CD4-positive, alpha-beta T cell (primary cell): ENCODE measurements at regions not wholly inside any gene's neighbourhood (a gene's known extent, or its start where the extent isn't known, plus 50 kb on each side); places are given as distances from the start of the nearest gene placed in this dataset.

Experiments
- ATAC-seq: fragments of 200-7000 bp; cut with Tn5 transposase; one replicate; pipeline ENCODE4 v1.10.0; 2022; ENCODE audit warnings: mild to moderate bottlenecking; ENCODE audit not compliant: poor library complexity
- CTCF ChIA-PET: fragments of 350-600 bp; sonication (Branson Sonifier 250); formaldehyde crosslinking; loops from one replicate; lab custom pipeline; 2021; ENCODE audit warnings: antibody characterized with exemption, inconsistent platforms; lab: Charles Lee
- POLR2A ChIA-PET: fragments of 350-600 bp; sonication (Branson Sonifier 250); formaldehyde crosslinking; loops from one replicate; lab custom pipeline; 2021; ENCODE audit warnings: antibody characterized with exemption, inconsistent platforms; lab: Charles Lee
- DNase-seq, 14 experiments: peaks; one replicate each; pipeline ENCODE4 v3.0.0-alpha.2; 2013 to 2020; ENCODE audit warnings: mixed read lengths in 2 of 14
- H3K27ac ChIP-seq, 2 donors: one replicate each; pipeline versions ENCODE4 v1.5.1 to v1.7.0; 2013; ENCODE audit warnings: low read length in 2 of 2, low read depth in 1 of 2, mild to moderate bottlenecking in 1 of 2
- H3K27me3 ChIP-seq, 2 experiments: 1 replicate in 1 of 2; 2 replicates in 1 of 2; pipeline versions ENCODE4 v1.6.1 to v1.7.0; 2013; ENCODE audit warnings: low read length in 2 of 2, control low read depth in 1 of 2, mild to moderate bottlenecking in 1 of 2, moderate library complexity in 1 of 2; ENCODE audit not compliant: insufficient read depth in 2 of 2, control insufficient read depth in 1 of 2
- H3K36me3 ChIP-seq: one replicate; pipeline ENCODE4 v1.6.1; 2013; ENCODE audit warnings: low read length, control low read depth; ENCODE audit not compliant: insufficient read depth
- H3K4me1 ChIP-seq: one replicate; pipeline ENCODE4 v1.6.1; 2013; ENCODE audit warnings: low read length, control low read depth; ENCODE audit not compliant: insufficient read depth
- H3K4me3 ChIP-seq: one replicate; pipeline ENCODE4 v1.5.1; 2013; ENCODE audit warnings: mild to moderate bottlenecking, low read length, moderate library complexity
- H3K9me3 ChIP-seq, 2 experiments: 1 replicate in 1 of 2; 2 replicates in 1 of 2; pipeline versions ENCODE4 v1.6.1 to v1.7.0; 2013; ENCODE audit warnings: low read length in 2 of 2, mild to moderate bottlenecking in 2 of 2, control low read depth in 1 of 2, moderate library complexity in 1 of 2; ENCODE audit not compliant: control insufficient read depth in 1 of 2, insufficient read depth in 1 of 2
- H3K27ac Mint-ChIP-seq: one replicate; pipeline ENCODE4 v1.8.0; 2020; ENCODE audit warnings: mixed read lengths
- H3K27me3 Mint-ChIP-seq: one replicate; pipeline ENCODE4 v1.8.0; 2021; ENCODE audit warnings: mixed read lengths
- H3K36me3 Mint-ChIP-seq: one replicate; pipeline ENCODE4 v1.8.0; 2021; ENCODE audit warnings: low read depth, mixed read lengths
- H3K4me1 Mint-ChIP-seq: one replicate; pipeline ENCODE4 v1.8.0; 2021; ENCODE audit warnings: low read depth, mixed read lengths
- H3K4me3 Mint-ChIP-seq: one replicate; pipeline ENCODE4 v1.8.0; 2020; ENCODE audit warnings: mild to moderate bottlenecking, mixed read lengths
- H3K9me3 Mint-ChIP-seq: one replicate; pipeline ENCODE4 v1.8.0; 2020; ENCODE audit warnings: mixed read lengths
- intact Hi-C, 2 experiments: fragments of 100-400 bp; cut with DNase I in 1 of 2; cut with micrococcal nuclease in 1 of 2; formaldehyde crosslinking; loops; one replicate each; pipeline versions ENCODE4 v1.15.1 to v1.9.0; 2023 to 2025; cut with DNase I, micrococcal nuclease
- TF ChIP-seq, protein P1 (sequence below): fragments of 200-600 bp; IDR thresholded peaks from one replicate; pipeline ENCODE4 v1.8.0; 2022; ENCODE audit warnings: antibody characterized with exemption, mild to moderate bottlenecking

DNA sequence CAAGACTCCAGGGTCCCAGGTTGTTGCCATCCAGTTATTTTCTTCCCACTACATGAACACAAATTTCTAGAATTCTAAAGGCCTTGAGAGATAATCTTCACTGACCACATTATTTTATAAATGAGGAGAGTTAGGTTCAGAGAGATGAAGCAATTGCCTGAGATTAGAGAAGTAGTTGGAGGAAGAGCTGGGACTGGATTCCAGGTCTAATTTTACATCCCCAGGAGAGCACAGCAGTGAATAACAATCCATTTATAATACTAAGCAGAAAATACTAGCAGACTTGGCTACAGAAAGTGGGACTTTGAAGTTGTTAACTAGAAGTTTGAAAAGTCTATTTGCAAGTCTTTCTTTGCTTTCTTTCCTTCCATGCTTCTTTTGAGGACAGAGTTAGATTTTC, 231.3 kb upstream of the S100G start:
- TF ChIP-seq, protein P1, sequence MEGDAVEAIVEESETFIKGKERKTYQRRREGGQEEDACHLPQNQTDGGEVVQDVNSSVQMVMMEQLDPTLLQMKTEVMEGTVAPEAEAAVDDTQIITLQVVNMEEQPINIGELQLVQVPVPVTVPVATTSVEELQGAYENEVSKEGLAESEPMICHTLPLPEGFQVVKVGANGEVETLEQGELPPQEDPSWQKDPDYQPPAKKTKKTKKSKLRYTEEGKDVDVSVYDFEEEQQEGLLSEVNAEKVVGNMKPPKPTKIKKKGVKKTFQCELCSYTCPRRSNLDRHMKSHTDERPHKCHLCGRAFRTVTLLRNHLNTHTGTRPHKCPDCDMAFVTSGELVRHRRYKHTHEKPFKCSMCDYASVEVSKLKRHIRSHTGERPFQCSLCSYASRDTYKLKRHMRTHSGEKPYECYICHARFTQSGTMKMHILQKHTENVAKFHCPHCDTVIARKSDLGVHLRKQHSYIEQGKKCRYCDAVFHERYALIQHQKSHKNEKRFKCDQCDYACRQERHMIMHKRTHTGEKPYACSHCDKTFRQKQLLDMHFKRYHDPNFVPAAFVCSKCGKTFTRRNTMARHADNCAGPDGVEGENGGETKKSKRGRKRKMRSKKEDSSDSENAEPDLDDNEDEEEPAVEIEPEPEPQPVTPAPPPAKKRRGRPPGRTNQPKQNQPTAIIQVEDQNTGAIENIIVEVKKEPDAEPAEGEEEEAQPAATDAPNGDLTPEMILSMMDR, result no peak
- intact Hi-C loops, result no loop called here
- Mint-ChIP-seq H3K9me3 (no peaks in the 10 kb centered on the region), H3K4me3 (no peak overlapping the region), H3K27me3 (peaks cover 6% of the 10 kb centered on the region), H3K27ac (no peak overlapping the region), H3K36me3 (no peaks in the 10 kb centered on the region), H3K4me1 (no peaks in the 10 kb centered on the region)
- DNase-seq, result no peak
- H3K36me3 ChIP-seq, result no peaks in the 10 kb centered on the region
- no peak for ATAC-seq
- no peaks in the 10 kb centered on the region for H3K9me3 ChIP-seq
- ChIA-PET CTCF (no interaction called here), POLR2A (no interaction called here)
- no peak overlapping the region for H3K4me3 ChIP-seq
- H3K4me1 ChIP-seq, result no peaks in the 10 kb centered on the region
- H3K27me3 ChIP-seq, result no peaks in the 10 kb centered on the region
- no peak overlapping the region for H3K27ac ChIP-seq

DNA sequence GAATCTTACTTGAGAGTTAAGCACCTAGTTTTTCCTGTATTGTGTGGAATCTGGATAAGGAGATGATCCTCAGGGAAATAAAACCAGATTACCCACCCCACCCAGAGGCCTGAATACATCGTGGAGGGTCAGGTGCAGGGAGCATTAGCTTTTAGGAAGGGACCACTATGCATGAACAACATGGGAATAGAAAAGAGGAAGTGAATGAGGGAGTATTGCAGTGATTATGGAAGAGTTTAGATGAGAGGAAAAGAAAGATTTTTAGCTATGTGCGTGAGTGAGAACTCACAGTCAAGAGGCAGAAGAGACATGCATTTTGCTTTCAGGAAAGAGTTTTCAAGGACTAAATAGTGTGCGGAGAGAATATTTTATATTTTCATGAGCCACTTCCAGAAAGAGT, 222.3 kb upstream of the S100G start:
- Histone ChIP-seq H3K27ac (no peak overlapping the region), H3K27me3 (no peaks in the 10 kb centered on the region), H3K4me3 (no peak overlapping the region), H3K4me1 (peaks cover under 1% of the 10 kb centered on the region), H3K9me3 (no peaks in the 10 kb centered on the region), H3K36me3 (no peaks in the 10 kb centered on the region)
- TF ChIP-seq, protein P1, result no peak
- ChIA-PET POLR2A (no interaction called here), CTCF (interaction anchor here (1.2 to 2.1 kb wide), 2 partner anchors 9 to 17 kb away, joined by 4 to 6 read pairs; no protein-coding TSS in a partner anchor)
- H3K4me3 Mint-ChIP-seq, result no peak overlapping the region
- H3K36me3 Mint-ChIP-seq, result no peaks in the 10 kb centered on the region
- H3K27me3 Mint-ChIP-seq, result no peaks in the 10 kb centered on the region
- H3K9me3 Mint-ChIP-seq, result no peaks in the 10 kb centered on the region
- peaks cover 12% of the 10 kb centered on the region for H3K4me1 Mint-ChIP-seq
- intact Hi-C loops, result no loop called here
- no peak overlapping the region for H3K27ac Mint-ChIP-seq
- ATAC-seq (no peak), DNase-seq (no peak)

DNA sequence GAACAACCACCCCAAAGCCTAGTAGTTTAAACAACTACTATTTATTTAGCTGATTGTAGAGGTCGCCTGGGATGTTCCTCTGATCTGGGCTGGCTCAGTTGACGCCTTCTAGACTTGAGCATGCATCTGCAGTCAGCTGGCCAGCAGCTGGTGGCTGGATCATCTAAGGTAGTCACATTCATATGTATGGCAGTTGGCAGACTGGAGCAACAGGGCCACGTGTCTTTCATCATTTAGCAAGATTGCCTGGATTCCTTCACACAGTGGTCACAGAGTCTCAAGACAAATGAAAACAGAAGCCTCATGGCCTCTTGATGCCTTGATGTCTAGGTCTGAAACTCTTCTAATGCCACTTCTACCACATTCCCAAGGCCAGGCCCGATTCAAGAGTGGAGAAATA, 220.6 kb upstream of the S100G start:
- ChIA-PET CTCF (interaction anchor here (2.1 kb wide), 1 partner anchor 16 kb away, joined by 6 read pairs; no protein-coding TSS in a partner anchor), POLR2A (no interaction called here)
- no peak for ATAC-seq

More for the DNA sequence above, 220.6 kb upstream of the S100G start:
- H3K4me3 ChIP-seq, result no peak overlapping the region
- no peak for DNase-seq
- no peaks in the 10 kb centered on the region for H3K9me3 ChIP-seq
- no peak overlapping the region for H3K27ac Mint-ChIP-seq
- H3K27ac ChIP-seq, result no peak overlapping the region
- H3K4me3 Mint-ChIP-seq, result no peak overlapping the region
- TF ChIP-seq, protein P1, result no peak
- peaks cover 14% of the 10 kb centered on the region for H3K4me1 Mint-ChIP-seq
- intact Hi-C loops, result no loop called here
- no peaks in the 10 kb centered on the region for H3K27me3 ChIP-seq
- H3K27me3 Mint-ChIP-seq, result no peaks in the 10 kb centered on the region
- H3K36me3 Mint-ChIP-seq, result no peaks in the 10 kb centered on the region
- H3K4me1 ChIP-seq, result peaks cover 13% of the 10 kb centered on the region
- no peaks in the 10 kb centered on the region for H3K36me3 ChIP-seq
- no peaks in the 10 kb centered on the region for H3K9me3 Mint-ChIP-seq
